HepG2 (cell line): ENCODE measurements at regions not wholly inside any gene's neighbourhood (a gene's known extent, or its start where the extent isn't known, plus 50 kb on each side); places are given as distances from the start of the nearest gene placed in this dataset.

Source experiments
- ATAC-seq: fragments of 200-7000 bp; cut with Tn5 transposase; 3 replicates; pipeline ENCODE4 v1.9.1; 2020; ENCODE audit warnings: mild to moderate bottlenecking, moderate library complexity
- BruUV-seq: library from RNA; stranded (reverse); fragments of 400-500 nt; replicated peaks from 2 replicates; lab custom pipeline; 2021; lab: Mats Ljungman, UMichigan
- CTCF ChIA-PET: fragments of 300-600 bp; formaldehyde crosslinking; extraction: SDS; loops from one replicate; lab custom pipeline; 2021; ENCODE audit warnings: low total read pairs, inconsistent platforms, low intra/inter-chr PET ratio; lab: Yijun Ruan, JAX
- POLR2A ChIA-PET: fragments of 350-600 bp; sonication (Branson Sonifier 250); formaldehyde crosslinking; loops from one replicate; lab custom pipeline; 2020; ENCODE audit warnings: antibody characterized with exemption, inconsistent platforms; lab: Yijun Ruan, JAX
- DNase-seq: peaks from one replicate; pipeline ENCODE4 v3.0.0-alpha.2; 2015; ENCODE audit warnings: low spot score
- FAIRE-seq: peaks from 3 replicates; lab custom pipeline; 2011; peaks lifted over from hg19 to GRCh38; lab: Jason Lieb, UNC
- H2AFZ ChIP-seq: one replicate; pipeline ENCODE4 v1.6.1; 2011; ENCODE audit warnings: low read length, inconsistent platforms
- H3K27ac ChIP-seq: fragments of 300-600 bp; 3 replicates; pipeline ENCODE4 v1.8.0; 2011; ENCODE audit warnings: mixed run types, mild to moderate bottlenecking, mixed read lengths, low read length, inconsistent platforms; ENCODE audit not compliant: insufficient read depth; ENCODE audit errors: extremely low read length
- H3K27me3 ChIP-seq, 2 experiments: fragments of 200-600 bp in 1 of 2; 2 replicates in 1 of 2; 3 replicates in 1 of 2; pipeline versions ENCODE4 v1.6.0 to v1.8.0; 2011; ENCODE audit warnings: low read length in 2 of 2, mild to moderate bottlenecking in 2 of 2, moderate library complexity in 2 of 2, inconsistent platforms in 1 of 2; ENCODE audit not compliant: insufficient read depth in 2 of 2, control insufficient read depth in 1 of 2
- H3K36me3 ChIP-seq, 2 experiments: fragments of 200-600 bp in 1 of 2; replicated peaks in 1 of 2; 2 replicates in 1 of 2; 3 replicates in 1 of 2; pipeline versions ENCODE4 v1.5.1 to v1.8.0; 2011; ENCODE audit warnings: low read length in 2 of 2, inconsistent platforms in 1 of 2; ENCODE audit not compliant: insufficient read depth in 2 of 2, control insufficient read depth in 1 of 2
- H3K4me1 ChIP-seq: 2 replicates; pipeline ENCODE4 v1.5.1; 2012; ENCODE audit warnings: low read length, inconsistent platforms; ENCODE audit not compliant: insufficient read depth
- H3K4me2 ChIP-seq: 2 replicates; pipeline ENCODE4 v1.6.0; 2011; ENCODE audit warnings: low read depth, low read length, inconsistent platforms
- H3K4me3 ChIP-seq, 3 experiments: fragments of 200-600 bp in 1 of 3; sonication (generic), shearing (Covaris generic) in 1 of 3; replicated peaks in 1 of 3; 2 replicates each; pipeline ENCODE4 v1.5.1; 2011 to 2016; ENCODE audit warnings: low read length in 3 of 3, inconsistent platforms in 2 of 3, low read depth in 2 of 3, mild to moderate bottlenecking in 2 of 3, control low read depth in 1 of 3, mixed read lengths in 1 of 3; ENCODE audit not compliant: insufficient read depth in 1 of 3
- H3K79me2 ChIP-seq: one replicate; pipeline ENCODE4 v1.6.1; 2011; ENCODE audit warnings: low read length, inconsistent platforms; ENCODE audit not compliant: insufficient read depth
- H3K9ac ChIP-seq: 2 replicates; pipeline ENCODE4 v1.6.0; 2011; ENCODE audit warnings: mild to moderate bottlenecking, low read depth, low read length, inconsistent platforms; ENCODE audit not compliant: insufficient read depth
- H3K9me3 ChIP-seq: 2 replicates; pipeline ENCODE4 v1.5.1; 2012; ENCODE audit warnings: mild to moderate bottlenecking, low read length
- H4K20me1 ChIP-seq: 2 replicates; pipeline ENCODE4 v1.6.0; 2011; ENCODE audit warnings: inconsistent platforms, mild to moderate bottlenecking, low read length, moderate library complexity; ENCODE audit not compliant: insufficient read depth
- RAD21 ChIP-seq: fragments of 450-650 bp; formaldehyde crosslinking; IDR thresholded peaks from 2 replicates; pipeline ENCODE4 v1.5.0; 2020; ENCODE audit warnings: mild to moderate bottlenecking
- RBAK ChIP-seq: sonication (generic); formaldehyde crosslinking; IDR thresholded peaks from 2 replicates; pipeline ENCODE4 v1.5.1; 2020; ENCODE audit warnings: mild to moderate bottlenecking, missing genetic modification reagents
- SMC3 ChIP-seq: IDR thresholded peaks from 2 replicates; pipeline ENCODE4 v1.6.1; 2011; ENCODE audit warnings: low read length, improper control_type of control experiment
- ZNF142 ChIP-seq: sonication (generic); formaldehyde crosslinking; IDR thresholded peaks from 2 replicates; pipeline ENCODE4 v1.4.0; 2020; ENCODE audit warnings: missing genetic modification reagents
- ZNF501 ChIP-seq: sonication (generic); formaldehyde crosslinking; IDR thresholded peaks from 2 replicates; pipeline ENCODE4 v1.5.1; 2020; ENCODE audit warnings: mild to moderate bottlenecking, moderate library complexity, missing genetic modification reagents
- ZNF776 ChIP-seq: sonication (generic); formaldehyde crosslinking; IDR thresholded peaks from 2 replicates; pipeline ENCODE4 v1.4.0; 2020; ENCODE audit warnings: mild to moderate bottlenecking, missing genetic modification reagents
- WGBS: methylation state at CpG from one replicate; pipeline ENCODE4 v1.1.6; 2017; ENCODE audit warnings: low lambda C conversion rate; 5-methylcytosine and 5-hydroxymethylcytosine counted together
- in situ Hi-C: cut with HindIII; loops from 2 replicates; pipeline ENCODE4 v1.10.0; 2017; ENCODE audit warnings: low pct_unique_long_range_greater_than_20kb; ENCODE audit not compliant: extremely low pct_ligation_motif_present
- intact Hi-C: fragments of 100-400 bp; cut with micrococcal nuclease; formaldehyde crosslinking; loops from one replicate; pipeline ENCODE4 v1.10.0; 2022; ENCODE audit not compliant: unreplicated experiment

- TF ChIP-seq RBAK (CRISPR knock-in tag) (no peak), SMC3 (peak; percentile 82), RAD21 (CRISPR knock-in tag) (peak; percentile 26; the same call in 1 of the 2 replicates), ZNF142 (CRISPR knock-in tag) (no peak)
Observed at GRCh38 chr5:130871346-130872086, 293.5 kb downstream of the HINT1 start (continued).

DNA sequence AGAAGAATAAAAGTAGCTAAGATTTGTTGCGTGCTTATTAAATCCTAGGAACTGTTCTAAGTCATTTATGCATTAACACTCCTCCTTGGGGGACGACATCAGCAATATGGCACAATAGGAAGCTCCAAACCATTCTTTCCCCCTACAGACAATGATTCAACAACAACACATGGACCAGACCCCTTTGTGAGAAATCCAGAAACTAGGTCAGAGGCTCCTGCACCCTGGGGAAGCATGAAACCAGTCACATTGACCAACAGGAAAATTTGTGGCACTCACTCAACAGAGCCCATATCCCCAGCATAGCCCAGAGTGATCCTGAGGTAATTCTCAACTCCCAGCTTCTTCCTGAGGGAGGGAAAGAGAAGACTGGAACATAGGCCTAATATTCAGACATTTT, 294.4 kb downstream of the HINT1 start:
- H4K20me1 ChIP-seq, result no peaks in the 10 kb centered on the region
- no peak overlapping the region for H2AFZ ChIP-seq
- FAIRE-seq (no peak), DNase-seq (no peak)
- 2% methylated on average over 2 of the region's 2 CpGs for WGBS
- no peaks in the 10 kb centered on the region for H3K36me3 ChIP-seq
- no peak overlapping the region for H3K4me2 ChIP-seq
- H3K27ac ChIP-seq, result no peak overlapping the region
- H3K9ac ChIP-seq, result no peak overlapping the region
- no peaks in the 10 kb centered on the region for H3K4me1 ChIP-seq
- no peaks in the 10 kb centered on the region for H3K79me2 ChIP-seq
- H3K4me3 ChIP-seq, result no peak overlapping the region
- ChIA-PET POLR2A (no interaction called here), CTCF (interaction anchor here (1.4 to 2.4 kb wide), 3 partner anchors 41 to 546 kb away, joined by 6 to 21 read pairs (median 8); no protein-coding TSS in a partner anchor)
- in situ Hi-C loops, result loop anchor here (25.0 kb wide), 1 partner anchor 242 kb away; no protein-coding TSS in a partner anchor
- intact Hi-C loops, result loop anchor here (1.0 to 5.0 kb wide), 3 partner anchors 42 to 547 kb away; no protein-coding TSS in a partner anchor
- TF ChIP-seq ZNF776 (no peak), ZNF501 (no peak)
- TF ChIP-seq, all 625 proteins: peak for 0
- BruUV-seq, result no TSS peak
- Histone ChIP-seq H3K9me3 (no peaks in the 10 kb centered on the region), H3K27me3 (no peaks in the 10 kb centered on the region)
- ATAC-seq, result no peak
